ENCODE measurements at regions not wholly inside any gene's neighbourhood (a gene's known extent, or its start where the extent isn't known, plus 50 kb on each side); places are given as distances from the start of the nearest gene placed in this dataset.

GRCh38 chr4:33188733-33189132 lies 2468.6 kb downstream of the PCDH7 start:
- WGBS (ENCODE audit: insufficient coverage) = 98% methylated on average over 4 of the region's 6 CpGs
- DNase-seq = no peak
- Histone ChIP-seq H3K4me1 (ENCODE audit: control extremely low read depth in 1 of 4, control insufficient read depth in 4 of 4, insufficient read depth in 4 of 4, low read length in 3 of 4) (peaks cover 0 to 17% (median 4%) of the 10 kb centered on the region in 4 experiments), H3K4me3 (ENCODE audit: control insufficient read depth in 1 of 7, extremely low read depth in 1 of 7, insufficient read depth in 4 of 7, low read depth in 2 of 7, low read length in 6 of 7) (no peak overlapping the region), H3K27me3 (replicated peaks in 2 of 5; ENCODE audit: control insufficient read depth in 4 of 5, insufficient read depth in 5 of 5, low read length in 4 of 5) (no peaks in the 10 kb centered on the region), H3K9me3 (ENCODE audit: control extremely low read depth in 1 of 5, control insufficient read depth in 4 of 5, insufficient read depth in 2 of 5, low read depth in 1 of 5, low read length in 4 of 5) (no peaks in the 10 kb centered on the region), H3K27ac (ENCODE audit: insufficient read depth in 1 of 2, low read depth in 1 of 2, low read length in 2 of 2, poor library complexity in 1 of 2, severe bottlenecking in 2 of 2) (no peak overlapping the region), H3K36me3 (ENCODE audit: control insufficient read depth in 4 of 4, insufficient read depth in 4 of 4, low read length in 3 of 4) (no peaks in the 10 kb centered on the region)
- ChIA-PET POLR2A (no interaction called here), CTCF (no interaction called here)

GRCh38 chr4:33189169-33189568 lies 2469.0 kb downstream of the PCDH7 start:
- H3K36me3 ChIP-seq (ENCODE audit: control insufficient read depth in 4 of 4, insufficient read depth in 4 of 4, low read length in 3 of 4) = no peaks in the 10 kb centered on the region
- ChIA-PET POLR2A (no interaction called here), CTCF (no interaction called here)
- H3K4me1 ChIP-seq (ENCODE audit: control extremely low read depth in 1 of 4, control insufficient read depth in 4 of 4, insufficient read depth in 4 of 4, low read length in 3 of 4) = peaks cover 0 to 13% (median 4%) of the 10 kb centered on the region in 4 experiments
- 100% methylated on average over 1 of the region's 1 CpG for WGBS (ENCODE audit: insufficient coverage)
- DNase-seq = no peak
- no peaks in the 10 kb centered on the region for H3K9me3 ChIP-seq (ENCODE audit: control extremely low read depth in 1 of 5, control insufficient read depth in 4 of 5, insufficient read depth in 2 of 5, low read depth in 1 of 5, low read length in 4 of 5)
- H3K27me3 ChIP-seq (replicated peaks in 2 of 5; ENCODE audit: control insufficient read depth in 4 of 5, insufficient read depth in 5 of 5, low read length in 4 of 5) = no peaks in the 10 kb centered on the region
- H3K4me3 ChIP-seq (ENCODE audit: control insufficient read depth in 1 of 7, extremely low read depth in 1 of 7, insufficient read depth in 4 of 7, low read depth in 2 of 7, low read length in 6 of 7) = no peak overlapping the region
- no peak overlapping the region for H3K27ac ChIP-seq (ENCODE audit: insufficient read depth in 1 of 2, low read depth in 1 of 2, low read length in 2 of 2, poor library complexity in 1 of 2, severe bottlenecking in 2 of 2)

GRCh38 chr4:33193109-33193508 lies 2472.9 kb downstream of the PCDH7 start:
- WGBS (ENCODE audit: insufficient coverage) = 100% methylated on average over 1 of the region's 2 CpGs
- DNase-seq = no peak
- no peaks in the 10 kb centered on the region for H3K27me3 ChIP-seq (replicated peaks in 2 of 5; ENCODE audit: control insufficient read depth in 4 of 5, insufficient read depth in 5 of 5, low read length in 4 of 5)
- ChIA-PET POLR2A (no interaction called here), CTCF (no interaction called here)
- H3K4me1 ChIP-seq (ENCODE audit: control extremely low read depth in 1 of 4, control insufficient read depth in 4 of 4, insufficient read depth in 4 of 4, low read length in 3 of 4) = no peaks in the 10 kb centered on the region
- no peak overlapping the region for H3K27ac ChIP-seq (ENCODE audit: insufficient read depth in 1 of 2, low read depth in 1 of 2, low read length in 2 of 2, poor library complexity in 1 of 2, severe bottlenecking in 2 of 2)
- no peak overlapping the region for H3K4me3 ChIP-seq (ENCODE audit: control insufficient read depth in 1 of 7, extremely low read depth in 1 of 7, insufficient read depth in 4 of 7, low read depth in 2 of 7, low read length in 6 of 7)
- no peaks in the 10 kb centered on the region for H3K36me3 ChIP-seq (ENCODE audit: control insufficient read depth in 4 of 4, insufficient read depth in 4 of 4, low read length in 3 of 4)
- H3K9me3 ChIP-seq (ENCODE audit: control extremely low read depth in 1 of 5, control insufficient read depth in 4 of 5, insufficient read depth in 2 of 5, low read depth in 1 of 5, low read length in 4 of 5) = no peaks in the 10 kb centered on the region

- no peak overlapping the region for H3K27ac ChIP-seq (ENCODE audit: insufficient read depth in 1 of 2, low read depth in 1 of 2, low read length in 2 of 2, poor library complexity in 1 of 2, severe bottlenecking in 2 of 2)
- H3K4me3 ChIP-seq (ENCODE audit: control insufficient read depth in 1 of 7, extremely low read depth in 1 of 7, insufficient read depth in 4 of 7, low read depth in 2 of 7, low read length in 6 of 7) = no peak overlapping the region
- POLR2A ChIA-PET = no interaction called here
- DNase-seq = no peak
- no peaks in the 10 kb centered on the region for H3K4me1 ChIP-seq (ENCODE audit: control extremely low read depth in 1 of 4, control insufficient read depth in 4 of 4, insufficient read depth in 4 of 4, low read length in 3 of 4)
- no peaks in the 10 kb centered on the region for H3K36me3 ChIP-seq (ENCODE audit: control insufficient read depth in 4 of 4, insufficient read depth in 4 of 4, low read length in 3 of 4)
- no peaks in the 10 kb centered on the region for H3K27me3 ChIP-seq (replicated peaks in 2 of 5; ENCODE audit: control insufficient read depth in 4 of 5, insufficient read depth in 5 of 5, low read length in 4 of 5)
- H3K9me3 ChIP-seq (ENCODE audit: control extremely low read depth in 1 of 5, control insufficient read depth in 4 of 5, insufficient read depth in 2 of 5, low read depth in 1 of 5, low read length in 4 of 5) = peaks cover 0 to 2% (median 0%) of the 10 kb centered on the region in 5 experiments
- CTCF ChIA-PET = no interaction called here
Observed at GRCh38 chr4:33200377-33200776, 2480.2 kb downstream of the PCDH7 start.

- Histone ChIP-seq H3K4me3 (ENCODE audit: control insufficient read depth in 1 of 7, extremely low read depth in 1 of 7, insufficient read depth in 4 of 7, low read depth in 2 of 7, low read length in 6 of 7) (no peak overlapping the region), H3K27me3 (replicated peaks in 2 of 5; ENCODE audit: control insufficient read depth in 4 of 5, insufficient read depth in 5 of 5, low read length in 4 of 5) (no peaks in the 10 kb centered on the region), H3K36me3 (ENCODE audit: control insufficient read depth in 4 of 4, insufficient read depth in 4 of 4, low read length in 3 of 4) (no peaks in the 10 kb centered on the region), H3K4me1 (ENCODE audit: control extremely low read depth in 1 of 4, control insufficient read depth in 4 of 4, insufficient read depth in 4 of 4, low read length in 3 of 4) (no peaks in the 10 kb centered on the region), H3K9me3 (ENCODE audit: control extremely low read depth in 1 of 5, control insufficient read depth in 4 of 5, insufficient read depth in 2 of 5, low read depth in 1 of 5, low read length in 4 of 5) (no peaks in the 10 kb centered on the region), H3K27ac (ENCODE audit: insufficient read depth in 1 of 2, low read depth in 1 of 2, low read length in 2 of 2, poor library complexity in 1 of 2, severe bottlenecking in 2 of 2) (no peak overlapping the region)
- CTCF ChIA-PET = no interaction called here
- POLR2A ChIA-PET = no interaction called here
- WGBS (ENCODE audit: insufficient coverage) = 94% methylated on average over 2 of the region's 5 CpGs
- DNase-seq = no peak
Observed at GRCh38 chr4:33218238-33218637, 2498.1 kb downstream of the PCDH7 start.

GRCh38 chr4:33226133-33226532 lies 2506.0 kb downstream of the PCDH7 start:
- WGBS (ENCODE audit: insufficient coverage) = no CpG with 5 or more reads among the region's 2 CpGs
- POLR2A ChIA-PET = no interaction called here

GRCh38 chr4:33226783-33227182 lies 2506.6 kb downstream of the PCDH7 start:
- DNase-seq = no peak
- no CpG with 5 or more reads among the region's 1 CpG for WGBS (ENCODE audit: insufficient coverage)

More at GRCh38 chr4:33226133-33226532, 2506.0 kb downstream of the PCDH7 start:
- DNase-seq = no peak
- H3K36me3 ChIP-seq (ENCODE audit: control insufficient read depth in 4 of 4, insufficient read depth in 4 of 4, low read length in 3 of 4) = no peaks in the 10 kb centered on the region
- no peaks in the 10 kb centered on the region for H3K4me1 ChIP-seq (ENCODE audit: control extremely low read depth in 1 of 4, control insufficient read depth in 4 of 4, insufficient read depth in 4 of 4, low read length in 3 of 4)
- no peak overlapping the region for H3K27ac ChIP-seq (ENCODE audit: insufficient read depth in 1 of 2, low read depth in 1 of 2, low read length in 2 of 2, poor library complexity in 1 of 2, severe bottlenecking in 2 of 2)
- no peaks in the 10 kb centered on the region for H3K27me3 ChIP-seq (replicated peaks in 2 of 5; ENCODE audit: control insufficient read depth in 4 of 5, insufficient read depth in 5 of 5, low read length in 4 of 5)
- no peak overlapping the region for H3K4me3 ChIP-seq (ENCODE audit: control insufficient read depth in 1 of 7, extremely low read depth in 1 of 7, insufficient read depth in 4 of 7, low read depth in 2 of 7, low read length in 6 of 7)
- H3K9me3 ChIP-seq (ENCODE audit: control extremely low read depth in 1 of 5, control insufficient read depth in 4 of 5, insufficient read depth in 2 of 5, low read depth in 1 of 5, low read length in 4 of 5) = no peaks in the 10 kb centered on the region
- CTCF ChIA-PET = no interaction called here

More at GRCh38 chr4:33226783-33227182, 2506.6 kb downstream of the PCDH7 start:
- Histone ChIP-seq H3K27me3 (replicated peaks in 2 of 5; ENCODE audit: control insufficient read depth in 4 of 5, insufficient read depth in 5 of 5, low read length in 4 of 5) (no peaks in the 10 kb centered on the region), H3K4me1 (ENCODE audit: control extremely low read depth in 1 of 4, control insufficient read depth in 4 of 4, insufficient read depth in 4 of 4, low read length in 3 of 4) (no peaks in the 10 kb centered on the region), H3K4me3 (ENCODE audit: control insufficient read depth in 1 of 7, extremely low read depth in 1 of 7, insufficient read depth in 4 of 7, low read depth in 2 of 7, low read length in 6 of 7) (no peak overlapping the region), H3K9me3 (ENCODE audit: control extremely low read depth in 1 of 5, control insufficient read depth in 4 of 5, insufficient read depth in 2 of 5, low read depth in 1 of 5, low read length in 4 of 5) (no peaks in the 10 kb centered on the region), H3K36me3 (ENCODE audit: control insufficient read depth in 4 of 4, insufficient read depth in 4 of 4, low read length in 3 of 4) (no peaks in the 10 kb centered on the region), H3K27ac (ENCODE audit: insufficient read depth in 1 of 2, low read depth in 1 of 2, low read length in 2 of 2, poor library complexity in 1 of 2, severe bottlenecking in 2 of 2) (no peak overlapping the region)
- ChIA-PET POLR2A (no interaction called here), CTCF (no interaction called here)

Measured in common myeloid progenitor, CD34-positive (primary cell).